Gastroesophageal sphincter (tissue), 4 donors: ENCODE measurements at regions not wholly inside any gene's neighbourhood (a gene's known extent, or its start where the extent isn't known, plus 50 kb on each side); places are given as distances from the start of the nearest gene placed in this dataset.

Experiments
- ATAC-seq: fragments of 150-250 bp; one replicate; pipeline ENCODE4 v1.9.1; 2016; ENCODE audit warnings: mild to moderate bottlenecking, moderate library complexity
- H3K27ac ChIP-seq, 4 donors: fragments of 200-600 bp; sonication (generic) in 3 of 4; 1 replicate in 3 of 4; 2 replicates in 1 of 4; pipeline ENCODE4 v1.5.1; 2016 to 2019
- H3K27me3 ChIP-seq: fragments of 200-600 bp; sonication (generic); one replicate; pipeline ENCODE4 v1.5.1; 2019
- H3K36me3 ChIP-seq, 2 donors: fragments of 200-600 bp; sonication (generic); one replicate each; pipeline ENCODE4 v1.5.1; 2019; ENCODE audit warnings: control low read depth in 1 of 2
- H3K4me1 ChIP-seq, 3 donors: fragments of 200-600 bp; sonication (generic); 1 replicate in 2 of 3; 2 replicates in 1 of 3; pipeline ENCODE4 v1.5.1; 2016 to 2019; ENCODE audit warnings: control low read depth in 2 of 3
- H3K4me3 ChIP-seq, 2 donors: fragments of 200-600 bp; sonication (generic); one replicate each; pipeline ENCODE4 v1.5.1; 2019; ENCODE audit warnings: mild to moderate bottlenecking in 1 of 2, moderate library complexity in 1 of 2
- H3K9me3 ChIP-seq, 3 donors: fragments of 200-600 bp; sonication (generic); one replicate each; pipeline ENCODE4 v1.5.1; 2017 to 2019; ENCODE audit warnings: control low read depth in 2 of 3
- EP300 ChIP-seq: sonication (generic); formaldehyde crosslinking; IDR thresholded peaks from one replicate; pipeline ENCODE4 v1.6.1; 2017; ENCODE audit warnings: antibody characterized with exemption, mild to moderate bottlenecking
- POLR2A ChIP-seq, 2 donors: fragments of 450-650 bp; IDR thresholded peaks; one replicate each; pipeline ENCODE4 v1.6.1; 2017; ENCODE audit warnings: antibody characterized with exemption in 2 of 2, mild to moderate bottlenecking in 2 of 2, moderate library complexity in 1 of 2
- POLR2AphosphoS5 ChIP-seq: sonication (generic); formaldehyde crosslinking; IDR thresholded peaks from one replicate; pipeline ENCODE4 v1.6.1; 2017; ENCODE audit warnings: antibody characterized with exemption
- WGBS, 2 donors: methylation state at CpG; one replicate each; pipeline ENCODE4 v1.1.5; 2018; ENCODE audit warnings: low coverage in 1 of 2; 5-methylcytosine and 5-hydroxymethylcytosine counted together
- TF ChIP-seq, protein P1 (sequence below), 4 experiments: fragments of 200-600 bp in 2 of 4; fragments of 450-650 bp in 2 of 4; sonication (generic) in 1 of 4; IDR thresholded peaks; one replicate each; pipeline ENCODE4 v1.5.1; 2017 to 2019; ENCODE audit warnings: antibody characterized with exemption in 4 of 4, mild to moderate bottlenecking in 2 of 4, moderate library complexity in 2 of 4

DNA sequence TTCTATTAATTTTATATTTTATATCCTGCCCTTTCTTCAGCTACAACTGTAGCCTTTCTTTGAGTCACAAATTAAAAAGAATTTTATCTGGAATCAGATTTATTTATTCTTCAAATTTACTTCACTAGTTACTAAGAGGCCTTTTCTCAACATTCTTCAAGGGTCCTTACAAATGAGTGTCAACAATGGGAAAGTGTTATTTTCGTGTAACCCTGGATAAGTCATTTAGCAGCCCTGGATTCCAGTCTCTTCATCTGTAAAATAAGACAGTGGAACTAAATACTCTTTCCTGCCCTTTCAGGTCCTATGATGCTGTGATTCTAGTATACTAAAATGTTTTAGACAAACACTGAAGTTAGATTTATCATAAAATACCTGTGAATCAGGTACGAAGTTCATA lies 397.0 kb downstream of the KLF12 start:
- no peak for ATAC-seq
- H3K4me1 ChIP-seq, result peaks cover 0 to 18% (median 0%) of the 10 kb centered on the region in 3 donors
- H3K9me3 ChIP-seq, result no peaks in the 10 kb centered on the region
- no peaks in the 10 kb centered on the region for H3K27me3 ChIP-seq
- no peak overlapping the region for H3K4me3 ChIP-seq
- TF ChIP-seq POLR2AphosphoS5, result no peak
- no peak for TF ChIP-seq EP300
- no peak for TF ChIP-seq POLR2A (IDR thresholded peaks at IDR 0.05)
- TF ChIP-seq, protein P1, sequence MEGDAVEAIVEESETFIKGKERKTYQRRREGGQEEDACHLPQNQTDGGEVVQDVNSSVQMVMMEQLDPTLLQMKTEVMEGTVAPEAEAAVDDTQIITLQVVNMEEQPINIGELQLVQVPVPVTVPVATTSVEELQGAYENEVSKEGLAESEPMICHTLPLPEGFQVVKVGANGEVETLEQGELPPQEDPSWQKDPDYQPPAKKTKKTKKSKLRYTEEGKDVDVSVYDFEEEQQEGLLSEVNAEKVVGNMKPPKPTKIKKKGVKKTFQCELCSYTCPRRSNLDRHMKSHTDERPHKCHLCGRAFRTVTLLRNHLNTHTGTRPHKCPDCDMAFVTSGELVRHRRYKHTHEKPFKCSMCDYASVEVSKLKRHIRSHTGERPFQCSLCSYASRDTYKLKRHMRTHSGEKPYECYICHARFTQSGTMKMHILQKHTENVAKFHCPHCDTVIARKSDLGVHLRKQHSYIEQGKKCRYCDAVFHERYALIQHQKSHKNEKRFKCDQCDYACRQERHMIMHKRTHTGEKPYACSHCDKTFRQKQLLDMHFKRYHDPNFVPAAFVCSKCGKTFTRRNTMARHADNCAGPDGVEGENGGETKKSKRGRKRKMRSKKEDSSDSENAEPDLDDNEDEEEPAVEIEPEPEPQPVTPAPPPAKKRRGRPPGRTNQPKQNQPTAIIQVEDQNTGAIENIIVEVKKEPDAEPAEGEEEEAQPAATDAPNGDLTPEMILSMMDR (IDR thresholded peaks at IDR 0.05), result no peak
- 88 to 100% methylated on average over 2 of the region's 2 CpGs for WGBS, 2 donors
- no peak overlapping the region for H3K27ac ChIP-seq
- no peaks in the 10 kb centered on the region for H3K36me3 ChIP-seq

DNA sequence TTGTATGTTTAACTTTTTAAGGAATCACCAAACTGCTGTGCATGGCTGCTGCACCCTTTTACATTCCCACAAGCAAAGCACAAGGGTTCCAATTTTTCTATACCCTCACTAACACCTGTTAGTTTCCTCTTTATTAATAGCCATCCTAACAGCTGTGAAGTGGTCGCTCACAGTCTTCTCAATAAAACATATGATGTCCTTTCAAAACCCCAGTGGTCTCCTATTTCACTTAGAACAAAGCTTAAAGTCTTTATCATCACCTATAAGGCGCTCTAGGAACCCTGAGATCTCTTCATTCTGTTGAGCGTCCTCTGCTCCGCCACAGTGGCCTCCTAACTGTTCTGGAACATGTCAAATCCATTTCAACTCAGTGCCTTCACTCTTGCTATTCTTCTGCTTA lies 400.5 kb downstream of the KLF12 start:
- Histone ChIP-seq H3K36me3 (peaks cover 0 to 3% of the 10 kb centered on the region in 2 donors), H3K4me3 (no peak overlapping the region), H3K4me1 (no peaks in the 10 kb centered on the region), H3K9me3 (no peaks in the 10 kb centered on the region), H3K27ac (no peak overlapping the region), H3K27me3 (no peaks in the 10 kb centered on the region)
- no peak for TF ChIP-seq POLR2A (IDR thresholded peaks at IDR 0.05)
- TF ChIP-seq EP300, result no peak
- TF ChIP-seq, protein P1 (IDR thresholded peaks at IDR 0.05), result no peak
- no peak for TF ChIP-seq POLR2AphosphoS5
- WGBS, 2 donors, result 96 to 100% methylated on average over 4 of the region's 4 CpGs
- ATAC-seq, result no peak

DNA sequence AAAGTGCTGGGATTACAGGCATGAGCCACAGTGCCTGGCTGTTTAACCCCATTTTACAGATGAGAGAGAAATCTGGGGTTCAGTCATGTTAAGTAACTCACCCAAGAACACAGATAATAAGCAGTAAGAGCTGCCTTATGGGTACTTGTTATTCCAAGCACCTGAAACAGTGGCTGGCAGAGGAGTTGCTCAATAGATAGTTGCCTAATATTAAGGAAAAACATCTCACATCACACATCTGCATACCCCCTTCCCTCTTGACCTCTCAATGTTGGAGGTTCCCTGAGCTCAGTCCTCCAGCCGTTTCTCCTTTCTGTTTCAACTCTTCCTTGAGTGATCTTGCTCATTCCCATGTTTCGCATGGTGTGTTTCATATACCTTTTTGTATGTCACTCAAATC lies 401.9 kb downstream of the KLF12 start:
- Histone ChIP-seq H3K4me3 (no peak overlapping the region), H3K27ac (no peak overlapping the region), H3K36me3 (peaks cover 0 to 3% of the 10 kb centered on the region in 2 donors), H3K9me3 (no peaks in the 10 kb centered on the region), H3K27me3 (no peaks in the 10 kb centered on the region), H3K4me1 (no peaks in the 10 kb centered on the region)
- 88 to 100% methylated on average over 2 of the region's 2 CpGs for WGBS, 2 donors
- TF ChIP-seq, protein P1 (IDR thresholded peaks at IDR 0.05), result no peak
- no peak for TF ChIP-seq POLR2A (IDR thresholded peaks at IDR 0.05)
- ATAC-seq, result no peak

DNA sequence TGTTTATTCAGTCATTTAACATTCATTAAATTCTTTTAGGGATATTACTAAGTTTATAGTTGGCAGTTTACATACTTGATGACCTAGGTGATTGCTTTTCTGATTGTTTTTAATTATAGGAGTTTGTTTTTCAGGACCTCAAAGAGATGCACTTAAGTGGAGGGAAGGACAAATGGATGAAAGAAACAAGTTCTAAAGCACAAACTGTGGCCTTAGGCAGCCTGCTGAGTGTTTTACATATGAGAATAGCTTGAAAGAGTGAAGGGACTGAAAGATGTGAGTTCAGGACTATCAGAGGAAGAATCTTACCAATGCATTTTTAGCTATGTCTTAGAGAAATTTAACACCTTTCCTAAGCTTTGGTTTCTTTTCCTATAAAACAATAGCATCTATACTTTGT lies 402.6 kb downstream of the KLF12 start:
- ATAC-seq, result no peak
- no peak overlapping the region for H3K27ac ChIP-seq
- H3K27me3 ChIP-seq, result no peaks in the 10 kb centered on the region
- H3K36me3 ChIP-seq, result peaks cover 0 to 3% of the 10 kb centered on the region in 2 donors
- no peak overlapping the region for H3K4me3 ChIP-seq
- no peaks in the 10 kb centered on the region for H3K4me1 ChIP-seq
- TF ChIP-seq POLR2AphosphoS5, result no peak
- TF ChIP-seq POLR2A (IDR thresholded peaks at IDR 0.05), result no peak
- TF ChIP-seq, protein P1 (IDR thresholded peaks at IDR 0.05), result no peak
- no peaks in the 10 kb centered on the region for H3K9me3 ChIP-seq

DNA sequence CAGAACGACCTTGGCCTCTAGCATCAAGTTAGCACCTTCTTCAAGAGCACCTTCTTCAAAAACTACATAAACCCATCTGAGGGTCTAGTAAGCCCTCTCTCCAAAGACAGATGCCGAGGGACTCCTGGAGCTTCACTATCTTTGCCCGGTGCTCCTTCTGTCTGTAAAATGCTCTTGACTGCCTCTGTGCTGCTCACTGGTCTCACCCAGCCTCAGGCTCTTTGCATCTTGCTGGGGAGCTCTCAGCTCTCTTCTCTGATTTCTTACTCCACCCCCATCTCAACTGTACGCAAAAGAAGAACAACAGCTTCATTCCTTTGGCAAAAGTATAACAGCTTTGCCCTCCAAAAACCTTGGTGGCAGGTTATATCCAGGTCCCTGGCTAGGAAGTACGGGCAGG lies 404.2 kb downstream of the KLF12 start:
- TF ChIP-seq POLR2AphosphoS5 (no peak), POLR2A (IDR thresholded peaks at IDR 0.05) (no peak), EP300 (no peak)
- TF ChIP-seq, protein P1 (IDR thresholded peaks at IDR 0.05), result no peak

More for the DNA sequence above, 404.2 kb downstream of the KLF12 start:
- no peaks in the 10 kb centered on the region for H3K27me3 ChIP-seq
- H3K9me3 ChIP-seq, result no peaks in the 10 kb centered on the region
- no peaks in the 10 kb centered on the region for H3K4me1 ChIP-seq
- no peak for ATAC-seq
- H3K27ac ChIP-seq, result no peak overlapping the region
- peaks cover 0 to 3% of the 10 kb centered on the region in 2 donors for H3K36me3 ChIP-seq
- H3K4me3 ChIP-seq, result no peak overlapping the region
- 80 to 92% methylated on average over 1 to 5 of the region's 5 CpGs for WGBS, 2 donors
